ENCODE measurements at regions not wholly inside any gene's neighbourhood (a gene's known extent, or its start where the extent isn't known, plus 50 kb on each side); places are given as distances from the start of the nearest gene placed in this dataset.

DNA sequence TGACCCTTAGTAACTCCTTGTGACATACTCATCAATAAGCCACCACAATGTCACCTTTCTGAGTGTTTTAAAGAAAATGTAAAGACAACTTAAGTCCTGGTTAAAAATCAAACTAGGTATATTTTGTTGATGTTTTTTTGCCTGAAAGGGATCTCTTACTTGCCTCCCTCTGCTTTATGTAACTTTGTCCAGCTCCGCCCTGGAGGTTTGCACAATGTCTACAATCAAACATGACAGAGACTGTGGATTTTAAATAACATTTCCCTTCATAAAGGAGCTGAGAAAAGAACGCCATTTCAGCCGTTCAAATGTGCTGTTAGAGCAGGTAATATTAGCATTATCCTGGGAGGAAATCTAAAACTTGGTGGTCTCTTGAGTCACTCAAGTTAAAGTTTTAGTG is 613.9 kb downstream of the SOX5 start:
- Histone ChIP-seq H3K36me3 (no peaks in the 10 kb centered on the region), H3K9me3 (no peaks in the 10 kb centered on the region), H3K4me1 (no peaks in the 10 kb centered on the region), H3K27me3 (no peaks in the 10 kb centered on the region), H3K4me3 (ENCODE audit: low read depth, low read length) (no peak overlapping the region)
- DNase-seq: no peak
- TF ChIP-seq CTCF (IDR thresholded peaks at IDR 0.05; ENCODE audit: low read depth, low read length): no peak

- no peaks in the 10 kb centered on the region for H3K36me3 ChIP-seq
- H3K4me1 ChIP-seq: no peaks in the 10 kb centered on the region
- DNase-seq: no peak
- H3K27me3 ChIP-seq: no peaks in the 10 kb centered on the region
- H3K9me3 ChIP-seq: no peaks in the 10 kb centered on the region
- no peak for TF ChIP-seq CTCF (IDR thresholded peaks at IDR 0.05; ENCODE audit: low read depth, low read length)
- H3K4me3 ChIP-seq (ENCODE audit: low read depth, low read length): no peak overlapping the region
These were observed 612.3 kb downstream of the SOX5 start for GRCh38 chr12:23337213-23337612.

GRCh38 chr12:23340351-23340750 is 609.1 kb downstream of the SOX5 start:
- no peak for DNase-seq
- Histone ChIP-seq H3K27me3 (no peaks in the 10 kb centered on the region), H3K4me3 (ENCODE audit: low read depth, low read length) (no peak overlapping the region), H3K36me3 (no peaks in the 10 kb centered on the region), H3K9me3 (no peaks in the 10 kb centered on the region), H3K4me1 (no peaks in the 10 kb centered on the region)
- TF ChIP-seq CTCF (IDR thresholded peaks at IDR 0.05; ENCODE audit: low read depth, low read length): no peak

DNA sequence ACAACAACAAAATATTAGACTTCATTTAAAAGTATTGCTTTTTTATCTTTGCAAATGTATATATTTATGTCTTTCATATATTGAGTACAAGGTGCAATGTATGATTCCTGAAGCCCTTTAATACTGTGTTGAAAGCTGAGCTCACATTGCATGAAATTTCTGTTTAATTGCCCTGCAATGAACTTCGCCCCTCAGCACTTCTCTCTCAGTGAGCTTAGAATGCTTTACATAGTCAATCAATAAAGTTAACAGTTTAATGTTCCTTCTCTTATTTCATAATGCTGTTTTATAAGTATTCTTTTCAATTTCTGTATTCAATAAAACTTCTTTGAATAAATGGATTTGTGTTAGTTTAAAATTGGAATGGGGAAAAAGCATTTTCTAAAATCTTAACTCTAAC is 607.1 kb downstream of the SOX5 start:
- Histone ChIP-seq H3K4me1 (no peaks in the 10 kb centered on the region), H3K4me3 (ENCODE audit: low read depth, low read length) (no peak overlapping the region), H3K36me3 (no peaks in the 10 kb centered on the region), H3K9me3 (no peaks in the 10 kb centered on the region), H3K27me3 (no peaks in the 10 kb centered on the region)
- no peak for TF ChIP-seq CTCF (IDR thresholded peaks at IDR 0.05; ENCODE audit: low read depth, low read length)
- DNase-seq: no peak

GRCh38 chr12:23349564-23349963 is 599.9 kb downstream of the SOX5 start:
- H3K9me3 ChIP-seq: no peaks in the 10 kb centered on the region
- H3K36me3 ChIP-seq: no peaks in the 10 kb centered on the region
- H3K4me1 ChIP-seq: no peaks in the 10 kb centered on the region
- TF ChIP-seq CTCF (IDR thresholded peaks at IDR 0.05; ENCODE audit: low read depth, low read length): no peak
- no peak for DNase-seq
- no peak overlapping the region for H3K4me3 ChIP-seq (ENCODE audit: low read depth, low read length)
- H3K27me3 ChIP-seq: no peaks in the 10 kb centered on the region

GRCh38 chr12:23350808-23351207 is 598.7 kb downstream of the SOX5 start:
- Histone ChIP-seq H3K4me3 (ENCODE audit: low read depth, low read length) (no peak overlapping the region), H3K4me1 (no peaks in the 10 kb centered on the region), H3K9me3 (no peaks in the 10 kb centered on the region), H3K27me3 (no peaks in the 10 kb centered on the region), H3K36me3 (no peaks in the 10 kb centered on the region)
- DNase-seq: no peak
- no peak for TF ChIP-seq CTCF (IDR thresholded peaks at IDR 0.05; ENCODE audit: low read depth, low read length)
